ENCODE measurements at regions not wholly inside any gene's neighbourhood (a gene's known extent, or its start where the extent isn't known, plus 50 kb on each side); places are given as distances from the start of the nearest gene placed in this dataset.

DNA sequence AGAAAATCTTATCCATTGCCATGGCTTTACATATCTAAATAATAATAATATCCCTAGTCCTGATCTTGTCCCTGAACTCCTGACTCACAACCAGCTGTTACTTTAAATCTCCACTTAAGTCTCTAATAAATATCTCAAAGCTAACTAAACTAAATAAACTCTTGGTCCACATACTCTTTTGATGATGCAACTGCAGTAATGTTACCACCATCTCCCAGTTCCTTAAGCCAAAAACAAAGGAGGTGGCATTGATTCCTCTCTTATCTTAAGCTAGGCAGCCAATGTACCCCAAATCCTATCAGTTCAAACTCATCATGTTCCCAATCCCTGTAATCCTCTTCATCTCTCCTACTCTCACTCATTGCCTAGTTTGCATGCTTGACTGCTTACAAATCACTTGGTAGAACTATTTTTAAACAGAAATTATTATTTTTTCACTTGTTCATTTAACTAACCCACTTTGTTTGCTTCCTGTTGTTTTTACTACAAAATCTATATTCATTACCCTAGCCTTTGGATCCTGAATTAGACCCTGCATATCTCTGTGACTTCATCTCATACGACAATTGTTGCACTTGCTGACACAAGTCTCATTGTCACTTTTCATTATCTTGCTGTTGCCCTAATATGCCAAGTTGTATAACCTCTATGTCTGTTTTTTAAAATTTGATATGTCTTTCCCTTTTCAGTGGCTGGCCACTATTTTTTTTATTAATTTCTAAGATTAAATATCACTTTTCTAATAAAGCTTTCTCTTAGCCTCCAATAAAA is 462.2 kb downstream of the ZPLD1 start:
- Histone ChIP-seq H3K23ac (ENCODE audit: insufficient read length) (no peak overlapping the region), H3K18ac (ENCODE audit: extremely low read depth, low read length) (no peak overlapping the region), H2BK5ac (ENCODE audit: low read depth, low read length) (no peak overlapping the region), H3K4me2 (ENCODE audit: insufficient read depth in 1 of 2, low read depth in 2 of 2, low read length in 2 of 2) (no peak overlapping the region), H3K14ac (ENCODE audit: insufficient read length) (no peak overlapping the region), H4K20me1 (replicated peaks in 1 of 2; ENCODE audit: control insufficient read depth in 1 of 2, insufficient read depth in 2 of 2, low read length in 2 of 2) (no peaks in the 10 kb centered on the region), H4K91ac (replicated peaks; ENCODE audit: insufficient read length, low read length) (no peak overlapping the region), H3K27me3 (replicated peaks in 1 of 4; ENCODE audit: control insufficient read depth in 3 of 4, extremely low read depth in 1 of 4, insufficient read depth in 3 of 4, low read length in 3 of 4) (no peaks in the 10 kb centered on the region), H3K27ac (ENCODE audit: low read depth, low read length) (no peak overlapping the region), H3K9ac (replicated peaks in 1 of 4; ENCODE audit: extremely low read depth in 1 of 4, low read depth in 3 of 4, low read length in 3 of 4) (no peak overlapping the region), H4K5ac (ENCODE audit: insufficient read length, low read depth, low read length) (no peak overlapping the region), H2BK12ac (ENCODE audit: low read depth, low read length) (no peak overlapping the region), H2AFZ (ENCODE audit: low read length) (no peak overlapping the region), H3K36me3 (ENCODE audit: control insufficient read depth in 2 of 4, insufficient read depth in 4 of 4, low read length in 3 of 4) (no peaks in the 10 kb centered on the region), H3K4ac (replicated peaks; ENCODE audit: insufficient read length, low read depth, low read length) (no peak overlapping the region), H3K79me2 (ENCODE audit: control insufficient read depth in 1 of 2, insufficient read depth in 2 of 2, low read length in 2 of 2) (no peaks in the 10 kb centered on the region), H3K9me3 (ENCODE audit: insufficient read depth in 2 of 2, low read depth in 1 of 2, low read length in 1 of 2) (no peaks in the 10 kb centered on the region), H2BK15ac (ENCODE audit: low read length) (no peak overlapping the region), H3K79me1 (ENCODE audit: low read depth, low read length) (no peaks in the 10 kb centered on the region), H2BK20ac (ENCODE audit: low read length) (no peak overlapping the region), H2BK120ac (replicated peaks; ENCODE audit: low read depth, low read length) (no peak overlapping the region), H3K56ac (replicated peaks; ENCODE audit: insufficient read length, low read depth, low read length) (no peak overlapping the region), H4K8ac (ENCODE audit: extremely low read depth, insufficient read depth, low read length) (no peak overlapping the region), H3K4me1 (replicated peaks in 1 of 4; ENCODE audit: control insufficient read depth in 3 of 4, insufficient read depth in 4 of 4, low read length in 3 of 4) (no peaks in the 10 kb centered on the region), H2AK5ac (ENCODE audit: low read depth, low read length) (no peak overlapping the region), H3K4me3 (ENCODE audit: extremely low read depth in 1 of 4, insufficient read depth in 2 of 4, low read depth in 3 of 4, low read length in 4 of 4) (no peak overlapping the region), H3K23me2 (ENCODE audit: low read depth, low read length) (no peaks in the 10 kb centered on the region)
- ChIA-PET POLR2A (ENCODE audit: partially characterized antibody) (no interaction called here), CTCF (ENCODE audit: partially characterized antibody) (no interaction called here)
- FAIRE-seq (no peak), DNase-seq (ENCODE audit: low read depth in 1 of 2, low spot score in 2 of 2) (no peak)
- WGBS, 2 experiments (ENCODE audit: extremely low coverage in 1 of 2, insufficient coverage in 1 of 2, insufficient read length in 1 of 2, insufficient replicate concordance in 2 of 2, low coverage in 1 of 2, low lambda C conversion rate in 2 of 2, missing lambda C conversion rate in 1 of 2): 100% methylated on average over 1 of the region's 1 CpG; no CpG with 5 or more reads in 1 of the 2 experiments
- TF ChIP-seq, protein P1, sequence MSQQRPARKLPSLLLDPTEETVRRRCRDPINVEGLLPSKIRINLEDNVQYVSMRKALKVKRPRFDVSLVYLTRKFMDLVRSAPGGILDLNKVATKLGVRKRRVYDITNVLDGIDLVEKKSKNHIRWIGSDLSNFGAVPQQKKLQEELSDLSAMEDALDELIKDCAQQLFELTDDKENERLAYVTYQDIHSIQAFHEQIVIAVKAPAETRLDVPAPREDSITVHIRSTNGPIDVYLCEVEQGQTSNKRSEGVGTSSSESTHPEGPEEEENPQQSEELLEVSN (IDR thresholded peaks at IDR 0.05): no peak
- TF ChIP-seq, protein P2, sequence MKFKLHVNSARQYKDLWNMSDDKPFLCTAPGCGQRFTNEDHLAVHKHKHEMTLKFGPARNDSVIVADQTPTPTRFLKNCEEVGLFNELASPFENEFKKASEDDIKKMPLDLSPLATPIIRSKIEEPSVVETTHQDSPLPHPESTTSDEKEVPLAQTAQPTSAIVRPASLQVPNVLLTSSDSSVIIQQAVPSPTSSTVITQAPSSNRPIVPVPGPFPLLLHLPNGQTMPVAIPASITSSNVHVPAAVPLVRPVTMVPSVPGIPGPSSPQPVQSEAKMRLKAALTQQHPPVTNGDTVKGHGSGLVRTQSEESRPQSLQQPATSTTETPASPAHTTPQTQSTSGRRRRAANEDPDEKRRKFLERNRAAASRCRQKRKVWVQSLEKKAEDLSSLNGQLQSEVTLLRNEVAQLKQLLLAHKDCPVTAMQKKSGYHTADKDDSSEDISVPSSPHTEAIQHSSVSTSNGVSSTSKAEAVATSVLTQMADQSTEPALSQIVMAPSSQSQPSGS (IDR thresholded peaks at IDR 0.05; ENCODE audit: low read length): no peak
- TF ChIP-seq TAF7 (optimal IDR thresholded peaks at IDR 0.05; ENCODE audit: borderline replicate concordance, low read depth, low read length) (no peak), EZH2 (IDR thresholded peaks at IDR 0.05; ENCODE audit: low read depth, low read length, severe bottlenecking) (no peak), SP4 (IDR thresholded peaks at IDR 0.05; ENCODE audit: low read length) (no peak), NRF1 (IDR thresholded peaks at IDR 0.05; ENCODE audit: low read depth, low read length) (no peak), ZNF274 (IDR thresholded peaks at IDR 0.05; ENCODE audit: borderline replicate concordance, extremely low read depth, low read length) (no peak), KDM4A (IDR thresholded peaks at IDR 0.05; ENCODE audit: low read depth, low read length, severe bottlenecking) (no peak), FOSL1 (IDR thresholded peaks at IDR 0.05; ENCODE audit: insufficient read depth, low read depth, low read length) (no peak), RAD21 (IDR thresholded peaks at IDR 0.05 in 1 of 2, conservative IDR thresholded peaks at IDR 0.05 in 1 of 2; ENCODE audit: low read depth in 2 of 2, low read length in 2 of 2) (no peak)
